Breast epithelium (tissue), 3 donors: ENCODE measurements at regions not wholly inside any gene's neighbourhood (a gene's known extent, or its start where the extent isn't known, plus 50 kb on each side); places are given as distances from the start of the nearest gene placed in this dataset.

ENCODE experiments used
- POLR2A ChIP-seq: fragments of 450-650 bp; IDR thresholded peaks from one replicate; pipeline ENCODE4 v1.6.1; 2016; ENCODE audit warnings: antibody characterized with exemption, mild to moderate bottlenecking, moderate library complexity
- POLR2AphosphoS5 ChIP-seq, 3 donors: sonication (generic); formaldehyde crosslinking; IDR thresholded peaks; one replicate each; pipeline ENCODE4 v1.6.1; 2017; ENCODE audit warnings: antibody characterized with exemption in 3 of 3
- TF ChIP-seq, protein P1 (sequence below), 3 donors: fragments of 450-650 bp; IDR thresholded peaks; one replicate each; pipeline ENCODE4 v1.5.1; 2016 to 2017; ENCODE audit warnings: antibody characterized with exemption in 3 of 3, mild to moderate bottlenecking in 3 of 3, moderate library complexity in 3 of 3

DNA sequence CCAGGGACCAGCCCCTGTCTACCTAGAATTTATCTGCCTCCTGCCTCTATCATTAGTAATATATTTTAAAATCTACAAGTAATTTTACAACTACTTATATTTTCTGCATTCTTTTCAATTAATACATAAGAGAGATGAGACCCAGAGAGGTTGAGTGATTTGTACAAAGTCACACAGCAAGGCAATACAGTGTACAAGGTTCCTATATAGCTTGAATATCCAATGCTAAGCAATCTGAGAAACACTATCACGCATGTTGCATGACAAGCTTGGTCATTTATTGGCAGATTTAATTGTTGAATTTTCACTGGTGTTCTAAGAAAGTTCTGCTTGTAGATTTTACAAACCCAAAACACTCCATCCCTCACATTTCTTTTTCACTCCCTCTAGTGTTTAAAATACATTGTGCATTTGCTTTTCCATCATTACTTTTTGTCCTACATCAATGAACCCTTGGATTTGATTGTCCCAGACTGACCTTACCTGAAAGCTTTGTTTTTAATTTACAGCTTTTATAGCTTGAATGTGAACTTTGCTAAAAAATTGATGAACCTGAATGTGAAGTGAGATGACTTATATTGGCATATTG lies 520.9 kb upstream of the CITED2 start:
- no peak for TF ChIP-seq POLR2A
- TF ChIP-seq, protein P1, sequence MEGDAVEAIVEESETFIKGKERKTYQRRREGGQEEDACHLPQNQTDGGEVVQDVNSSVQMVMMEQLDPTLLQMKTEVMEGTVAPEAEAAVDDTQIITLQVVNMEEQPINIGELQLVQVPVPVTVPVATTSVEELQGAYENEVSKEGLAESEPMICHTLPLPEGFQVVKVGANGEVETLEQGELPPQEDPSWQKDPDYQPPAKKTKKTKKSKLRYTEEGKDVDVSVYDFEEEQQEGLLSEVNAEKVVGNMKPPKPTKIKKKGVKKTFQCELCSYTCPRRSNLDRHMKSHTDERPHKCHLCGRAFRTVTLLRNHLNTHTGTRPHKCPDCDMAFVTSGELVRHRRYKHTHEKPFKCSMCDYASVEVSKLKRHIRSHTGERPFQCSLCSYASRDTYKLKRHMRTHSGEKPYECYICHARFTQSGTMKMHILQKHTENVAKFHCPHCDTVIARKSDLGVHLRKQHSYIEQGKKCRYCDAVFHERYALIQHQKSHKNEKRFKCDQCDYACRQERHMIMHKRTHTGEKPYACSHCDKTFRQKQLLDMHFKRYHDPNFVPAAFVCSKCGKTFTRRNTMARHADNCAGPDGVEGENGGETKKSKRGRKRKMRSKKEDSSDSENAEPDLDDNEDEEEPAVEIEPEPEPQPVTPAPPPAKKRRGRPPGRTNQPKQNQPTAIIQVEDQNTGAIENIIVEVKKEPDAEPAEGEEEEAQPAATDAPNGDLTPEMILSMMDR (IDR thresholded peaks at IDR 0.05): no peak
- no peak for TF ChIP-seq POLR2AphosphoS5 (IDR thresholded peaks at IDR 0.05)
